ENCODE measurements at regions not wholly inside any gene's neighbourhood (a gene's known extent, or its start where the extent isn't known, plus 50 kb on each side); places are given as distances from the start of the nearest gene placed in this dataset.

GRCh38 chr2:12210016-12210933, 463.8 kb downstream of the LPIN1 start:
- ATAC-seq (no peak), DNase-seq (no peak)
- Histone ChIP-seq H3K27me3 (no peaks in the 10 kb centered on the region), H3K36me3 (replicated peaks in 1 of 2; ENCODE audit: insufficient read depth in 1 of 2, low read depth in 2 of 2) (no peaks in the 10 kb centered on the region), H3K27ac (no peak overlapping the region), H3K4me1 (peaks cover 10% of the 10 kb centered on the region), H3K4me3 (no peak overlapping the region), H3K9me3 (no peaks in the 10 kb centered on the region)
- TF ChIP-seq POLR2A (IDR thresholded peaks at IDR 0.05), result no peak
- intact Hi-C loops (cut with DNase I), result no loop called here
- WGBS, 2 donors, result 92 to 94% methylated on average over 17 of the region's 17 CpGs

DNA sequence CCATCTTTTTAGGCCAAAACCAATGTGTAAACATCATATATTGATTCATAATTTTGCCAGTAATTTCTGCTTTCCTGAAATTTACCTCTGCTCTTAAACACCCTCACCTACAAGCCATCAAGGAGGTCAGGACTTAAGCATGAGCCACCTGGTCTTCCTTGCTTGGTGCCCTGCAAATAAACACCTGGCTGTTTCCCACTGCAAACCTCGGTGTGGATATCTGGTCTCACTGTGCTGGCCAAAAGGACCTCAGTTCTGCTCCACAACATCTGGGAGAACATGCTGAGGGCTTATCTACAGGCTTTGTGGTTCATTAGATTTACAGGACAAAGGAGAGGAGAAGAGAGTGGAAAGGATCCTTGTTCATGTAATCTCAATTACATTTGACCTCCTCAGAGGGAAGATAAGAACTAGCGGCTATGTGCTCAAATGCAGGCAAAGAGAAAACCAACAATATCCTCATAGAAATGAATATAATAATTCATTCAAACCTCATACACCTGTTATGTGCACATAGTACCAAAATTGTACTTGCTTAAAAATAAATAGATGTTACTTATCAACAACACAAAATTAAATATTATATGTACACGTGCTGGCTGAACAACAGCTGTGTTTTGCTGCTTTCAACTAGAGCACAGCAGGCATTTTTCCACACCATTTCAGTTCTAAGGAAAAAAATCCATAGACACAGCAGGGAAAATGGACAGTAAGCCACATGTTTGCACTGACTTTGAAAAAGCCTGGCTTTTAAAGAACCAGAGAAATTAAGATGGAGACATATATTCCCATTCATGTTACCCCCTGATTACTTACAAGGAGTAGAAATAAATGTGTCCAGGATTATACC, 465.1 kb downstream of the LPIN1 start:
- intact Hi-C loops (cut with DNase I), result no loop called here
- peaks cover 10% of the 10 kb centered on the region for H3K4me1 ChIP-seq
- no peaks in the 10 kb centered on the region for H3K9me3 ChIP-seq
- no peak overlapping the region for H3K27ac ChIP-seq
- no peak for ATAC-seq
- DNase-seq, result peak; percentile 14 to 63 (median 32)
- 17 to 26% methylated on average over 3 of the region's 3 CpGs for WGBS, 2 donors
- H3K27me3 ChIP-seq, result no peaks in the 10 kb centered on the region
- TF ChIP-seq POLR2A (IDR thresholded peaks at IDR 0.05), result no peak
- TF ChIP-seq CTCF (IDR thresholded peaks at IDR 0.05), result no peak
- no peak overlapping the region for H3K4me3 ChIP-seq
- H3K36me3 ChIP-seq (replicated peaks in 1 of 2; ENCODE audit: insufficient read depth in 1 of 2, low read depth in 2 of 2), result no peaks in the 10 kb centered on the region

- H3K9me3 ChIP-seq, result no peaks in the 10 kb centered on the region
- H3K27ac ChIP-seq, result no peak overlapping the region
- H3K27me3 ChIP-seq, result no peaks in the 10 kb centered on the region
- intact Hi-C loops (cut with DNase I), result no loop called here
- 56 to 66% methylated on average over 6 of the region's 6 CpGs for WGBS, 2 donors
- H3K36me3 ChIP-seq (replicated peaks in 1 of 2; ENCODE audit: insufficient read depth in 1 of 2, low read depth in 2 of 2), result no peaks in the 10 kb centered on the region
- ATAC-seq, result no peak
- no peak for TF ChIP-seq CTCF (IDR thresholded peaks at IDR 0.05)
- H3K4me1 ChIP-seq, result peaks cover 10% of the 10 kb centered on the region
- H3K4me3 ChIP-seq, result no peak overlapping the region
- no peak for DNase-seq
These were observed 466.6 kb downstream of the LPIN1 start for GRCh38 chr2:12212841-12213597.

- Histone ChIP-seq H3K4me3 (no peak overlapping the region), H3K27me3 (no peaks in the 10 kb centered on the region), H3K4me1 (no peaks in the 10 kb centered on the region), H3K27ac (no peak overlapping the region), H3K36me3 (replicated peaks in 1 of 2; ENCODE audit: insufficient read depth in 1 of 2, low read depth in 2 of 2) (no peaks in the 10 kb centered on the region), H3K9me3 (no peaks in the 10 kb centered on the region)
- no peak for ATAC-seq
- 87 to 97% methylated on average over 1 of the region's 1 CpG for WGBS, 2 donors
- TF ChIP-seq CTCF (IDR thresholded peaks at IDR 0.05), result no peak
- no peak for TF ChIP-seq POLR2A (IDR thresholded peaks at IDR 0.05)
- intact Hi-C loops (cut with DNase I), result no loop called here
- DNase-seq, result no peak
These were observed 470.7 kb downstream of the LPIN1 start for GRCh38 chr2:12217175-12217574.

- Histone ChIP-seq H3K4me1 (no peaks in the 10 kb centered on the region), H3K4me3 (no peak overlapping the region), H3K36me3 (replicated peaks in 1 of 2; ENCODE audit: insufficient read depth in 1 of 2, low read depth in 2 of 2) (no peaks in the 10 kb centered on the region), H3K27ac (no peak overlapping the region), H3K9me3 (peaks cover 0 to 15% (median 0%) of the 10 kb centered on the region in 3 donors), H3K27me3 (no peaks in the 10 kb centered on the region)
- WGBS, 2 donors, result 93 to 96% methylated on average over 8 of the region's 8 CpGs
- intact Hi-C loops (cut with DNase I), result no loop called here
- no peak for TF ChIP-seq POLR2A (IDR thresholded peaks at IDR 0.05)
- no peak for TF ChIP-seq CTCF (IDR thresholded peaks at IDR 0.05)
- DNase-seq, result no peak
- ATAC-seq, result no peak
These were observed 473.3 kb downstream of the LPIN1 start for GRCh38 chr2:12219761-12220160.
